Liver (tissue), 8 donors: ENCODE measurements at regions not wholly inside any gene's neighbourhood (a gene's known extent, or its start where the extent isn't known, plus 50 kb on each side); places are given as distances from the start of the nearest gene placed in this dataset.

Experiments used
- DNase-seq: peaks from one replicate; pipeline ENCODE4 v3.0.0-alpha.2; 2017; ENCODE audit warnings: low spot score
- H3K27ac ChIP-seq, 2 donors: one replicate each; pipeline ENCODE4 v1.7.0; 2013; ENCODE audit warnings: inconsistent platforms in 2 of 2, low read length in 2 of 2, control low read depth in 1 of 2, low read depth in 1 of 2, mild to moderate bottlenecking in 1 of 2
- H3K27me3 ChIP-seq, 4 donors: one replicate each; pipeline versions ENCODE4 v1.6.1 to v1.7.0; 2013; ENCODE audit warnings: low read length in 3 of 4, inconsistent platforms in 1 of 4, mild to moderate bottlenecking in 1 of 4, moderate library complexity in 1 of 4; ENCODE audit not compliant: control insufficient read depth in 4 of 4, insufficient read depth in 4 of 4
- H3K36me3 ChIP-seq, 4 donors: one replicate each; pipeline versions ENCODE4 v1.6.1 to v1.7.0; 2013; ENCODE audit warnings: low read length in 3 of 4, mild to moderate bottlenecking in 3 of 4, low read depth in 1 of 4, moderate library complexity in 1 of 4; ENCODE audit not compliant: control insufficient read depth in 4 of 4, insufficient read depth in 3 of 4
- H3K4me1 ChIP-seq, 4 donors: one replicate each; pipeline versions ENCODE4 v1.6.1 to v1.7.0; 2013; ENCODE audit warnings: low read length in 3 of 4, mild to moderate bottlenecking in 3 of 4, moderate library complexity in 1 of 4; ENCODE audit not compliant: control insufficient read depth in 4 of 4, insufficient read depth in 4 of 4
- H3K4me3 ChIP-seq, 3 donors: one replicate each; pipeline versions ENCODE4 v1.6.1 to v1.7.0; 2013; ENCODE audit warnings: low read length in 3 of 3, control low read depth in 1 of 3, low read depth in 1 of 3, mild to moderate bottlenecking in 1 of 3
- H3K9ac ChIP-seq, 2 donors: one replicate each; pipeline ENCODE4 v1.7.0; 2013; ENCODE audit warnings: low read length in 2 of 2, mild to moderate bottlenecking in 2 of 2, moderate library complexity in 2 of 2, control low read depth in 1 of 2, low read depth in 1 of 2
- H3K9me3 ChIP-seq, 4 donors: one replicate each; pipeline versions ENCODE4 v1.6.1 to v1.7.0; 2013; ENCODE audit warnings: low read length in 3 of 4; ENCODE audit not compliant: control insufficient read depth in 4 of 4
- ATF3 ChIP-seq: IDR thresholded peaks from 2 replicates; pipeline ENCODE4 v1.6.1; 2016; ENCODE audit warnings: antibody characterized with exemption
- CTCF ChIP-seq: fragments of 150-350 bp; IDR thresholded peaks from 2 replicates; pipeline ENCODE4 v1.5.1; 2017; ENCODE audit warnings: improper control_type of control experiment, low read depth, low read length; ENCODE audit not compliant: missing input control
- EGR1 ChIP-seq, 2 donors: IDR thresholded peaks; 2 replicates each; pipeline ENCODE4 v1.6.1; 2016 to 2018; ENCODE audit warnings: antibody characterized with exemption in 2 of 2, low read depth in 2 of 2
- FOXA1 ChIP-seq: IDR thresholded peaks from 2 replicates; pipeline ENCODE4 v1.6.1; 2016; ENCODE audit warnings: antibody characterized with exemption
- FOXA2 ChIP-seq: IDR thresholded peaks from 2 replicates; pipeline ENCODE4 v1.6.1; 2016; ENCODE audit warnings: antibody characterized with exemption
- GABPA ChIP-seq, 2 donors: IDR thresholded peaks in 1 of 2; conservative IDR thresholded peaks in 1 of 2; 2 replicates each; pipeline ENCODE4 v1.6.1; 2016; ENCODE audit warnings: antibody characterized with exemption in 2 of 2, mild to moderate bottlenecking in 1 of 2, moderate library complexity in 1 of 2
- HNF4A ChIP-seq, 2 donors: conservative IDR thresholded peaks; 2 replicates each; pipeline ENCODE4 v1.6.1; 2016; ENCODE audit warnings: antibody characterized with exemption in 2 of 2, mild to moderate bottlenecking in 2 of 2
- HNF4G ChIP-seq: IDR thresholded peaks from 2 replicates; pipeline ENCODE4 v1.6.1; 2016; ENCODE audit warnings: antibody characterized with exemption
- JUND ChIP-seq, 2 donors: IDR thresholded peaks; 2 replicates each; pipeline ENCODE4 v1.6.1; 2016; ENCODE audit warnings: antibody characterized with exemption in 2 of 2
- RXRA ChIP-seq, 2 donors: IDR thresholded peaks; 2 replicates each; pipeline ENCODE4 v1.6.1; 2017 to 2018; ENCODE audit warnings: antibody characterized with exemption in 2 of 2, mild to moderate bottlenecking in 1 of 2
- TAF1 ChIP-seq: conservative IDR thresholded peaks from 2 replicates; pipeline ENCODE4 v1.6.1; 2016; ENCODE audit warnings: antibody characterized with exemption, mild to moderate bottlenecking
- YY1 ChIP-seq: IDR thresholded peaks from 2 replicates; pipeline ENCODE4 v1.6.1; 2016; ENCODE audit warnings: antibody characterized with exemption, mild to moderate bottlenecking
- whole genome bisulfite sequencing: extraction: QIAGEN DNeasy Blood & Tissue Kit; methylation state at CpG from one replicate; pipeline ENCODE4 v1.1.7; 2013; 5-methylcytosine and 5-hydroxymethylcytosine counted together
- TF ChIP-seq, protein P1 (sequence below): IDR thresholded peaks from 2 replicates; pipeline ENCODE4 v1.6.1; 2016; ENCODE audit warnings: antibody characterized with exemption
- TF ChIP-seq, protein P2 (sequence below): IDR thresholded peaks from 2 replicates; pipeline ENCODE4 v1.6.1; 2016; ENCODE audit warnings: antibody characterized with exemption
- donor health status: healthy.
- donor health status: healthy.
- donor health status: healthy.
- donor health status: healthy.
- donor health status: healthy.

- H3K4me3 ChIP-seq, result no peak overlapping the region
- TF ChIP-seq YY1 (no peak), TAF1 (no peak), GABPA (IDR thresholded peaks at IDR 0.05 in 1 of 2, conservative IDR thresholded peaks at IDR 0.05 in 1 of 2) (no peak), EGR1 (IDR thresholded peaks at IDR 0.05; ENCODE audit: low read depth in 2 of 2) (no peak), ATF3 (no peak), JUND (IDR thresholded peaks at IDR 0.05) (no peak), FOXA1 (no peak), HNF4G (no peak)
- TF ChIP-seq, protein P1, sequence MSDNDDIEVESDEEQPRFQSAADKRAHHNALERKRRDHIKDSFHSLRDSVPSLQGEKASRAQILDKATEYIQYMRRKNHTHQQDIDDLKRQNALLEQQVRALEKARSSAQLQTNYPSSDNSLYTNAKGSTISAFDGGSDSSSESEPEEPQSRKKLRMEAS, result no peak
- TF ChIP-seq, protein P2, sequence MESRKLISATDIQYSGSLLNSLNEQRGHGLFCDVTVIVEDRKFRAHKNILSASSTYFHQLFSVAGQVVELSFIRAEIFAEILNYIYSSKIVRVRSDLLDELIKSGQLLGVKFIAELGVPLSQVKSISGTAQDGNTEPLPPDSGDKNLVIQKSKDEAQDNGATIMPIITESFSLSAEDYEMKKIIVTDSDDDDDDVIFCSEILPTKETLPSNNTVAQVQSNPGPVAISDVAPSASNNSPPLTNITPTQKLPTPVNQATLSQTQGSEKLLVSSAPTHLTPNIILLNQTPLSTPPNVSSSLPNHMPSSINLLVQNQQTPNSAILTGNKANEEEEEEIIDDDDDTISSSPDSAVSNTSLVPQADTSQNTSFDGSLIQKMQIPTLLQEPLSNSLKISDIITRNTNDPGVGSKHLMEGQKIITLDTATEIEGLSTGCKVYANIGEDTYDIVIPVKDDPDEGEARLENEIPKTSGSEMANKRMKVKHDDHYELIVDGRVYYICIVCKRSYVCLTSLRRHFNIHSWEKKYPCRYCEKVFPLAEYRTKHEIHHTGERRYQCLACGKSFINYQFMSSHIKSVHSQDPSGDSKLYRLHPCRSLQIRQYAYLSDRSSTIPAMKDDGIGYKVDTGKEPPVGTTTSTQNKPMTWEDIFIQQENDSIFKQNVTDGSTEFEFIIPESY, result no peak
- WGBS, result 81% methylated on average over 7 of the region's 7 CpGs
- no peaks in the 10 kb centered on the region for H3K36me3 ChIP-seq
- no peak overlapping the region for H3K27ac ChIP-seq
- no peak for DNase-seq
- no peaks in the 10 kb centered on the region for H3K27me3 ChIP-seq
- peaks cover 0 to 5% (median 1%) of the 10 kb centered on the region in 4 donors for H3K4me1 ChIP-seq
- H3K9me3 ChIP-seq, result no peaks in the 10 kb centered on the region
- no peak overlapping the region for H3K9ac ChIP-seq
Measured at GRCh38 chr9:78443946-78444345, 147.0 kb downstream of the PSAT1 start.

DNA sequence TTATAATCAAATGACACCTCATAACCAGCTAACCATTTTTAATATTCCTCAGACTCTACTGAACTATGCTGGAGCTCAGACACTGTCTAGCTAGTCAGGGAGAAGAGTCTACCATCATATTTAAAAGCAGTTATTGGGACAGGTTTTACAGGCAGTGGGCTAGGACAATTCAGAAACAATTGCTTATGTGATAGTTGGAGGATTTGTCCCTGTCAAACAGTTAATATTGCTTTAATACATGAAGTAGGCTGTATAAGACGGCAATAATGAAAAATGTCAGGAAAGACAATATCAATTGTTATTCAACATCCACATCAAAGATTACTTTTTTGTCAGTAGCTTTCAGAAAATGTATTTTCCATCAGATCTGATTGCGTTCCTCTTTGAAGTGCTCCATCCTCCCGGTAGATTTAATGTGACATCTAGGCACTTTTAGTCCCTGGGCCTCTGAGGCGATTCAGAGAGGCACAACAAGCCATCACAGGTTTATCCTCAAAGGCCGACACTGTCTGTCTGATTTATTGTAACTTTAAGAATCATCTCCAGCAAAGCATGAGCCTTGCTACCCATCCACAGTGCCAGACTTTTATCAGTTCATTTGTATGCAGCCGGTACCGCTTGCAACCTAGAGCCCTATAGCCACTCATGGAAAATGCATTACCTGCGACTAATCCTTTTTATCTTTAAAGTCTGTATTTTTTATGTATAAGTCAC is 152.2 kb downstream of the PSAT1 start:
- TF ChIP-seq RXRA (IDR thresholded peaks at IDR 0.05) (no peak), EGR1 (IDR thresholded peaks at IDR 0.05; ENCODE audit: low read depth in 2 of 2) (no peak), CTCF (no peak), FOXA2 (no peak), GABPA (IDR thresholded peaks at IDR 0.05 in 1 of 2, conservative IDR thresholded peaks at IDR 0.05 in 1 of 2) (no peak), TAF1 (no peak), ATF3 (no peak)
- no peaks in the 10 kb centered on the region for H3K36me3 ChIP-seq
- 92% methylated on average over 8 of the region's 8 CpGs for WGBS
- no peaks in the 10 kb centered on the region for H3K9me3 ChIP-seq
- H3K4me3 ChIP-seq, result no peak overlapping the region
- no peak overlapping the region for H3K9ac ChIP-seq
- no peak overlapping the region for H3K27ac ChIP-seq
- DNase-seq, result no peak
- no peaks in the 10 kb centered on the region for H3K27me3 ChIP-seq
- H3K4me1 ChIP-seq, result peaks cover 0 to 3% (median 0%) of the 10 kb centered on the region in 4 donors

DNA sequence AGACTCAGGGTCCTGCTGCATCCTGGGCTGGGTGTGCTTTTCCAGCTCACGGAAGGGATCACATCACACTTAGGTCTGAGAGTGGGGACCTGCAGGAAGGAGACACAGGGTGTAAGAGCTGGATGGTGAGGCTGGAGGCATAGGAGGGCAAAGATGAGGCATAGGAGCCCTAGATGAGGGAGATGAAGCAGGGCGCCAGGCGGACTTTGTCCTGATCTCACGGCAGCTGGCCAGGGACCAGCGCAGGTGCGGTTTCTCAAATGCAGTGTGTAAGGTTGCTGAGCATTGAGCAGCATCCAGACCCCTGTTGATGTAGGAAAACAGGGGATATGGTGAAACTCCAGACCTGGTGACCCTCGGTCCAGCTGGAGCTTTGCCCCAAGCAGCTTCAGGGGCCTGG is 156.5 kb downstream of the PSAT1 start:
- no peak overlapping the region for H3K4me3 ChIP-seq
- H3K27ac ChIP-seq, result no peak overlapping the region
- peaks cover 0 to 3% (median 0%) of the 10 kb centered on the region in 4 donors for H3K4me1 ChIP-seq
- no peaks in the 10 kb centered on the region for H3K36me3 ChIP-seq
- 49% methylated on average over 7 of the region's 7 CpGs for WGBS
- no peaks in the 10 kb centered on the region for H3K27me3 ChIP-seq
- DNase-seq, result no peak
- peak in 1 of 2 donors; percentile 26 for TF ChIP-seq HNF4A (conservative IDR thresholded peaks at IDR 0.05)
- TF ChIP-seq HNF4G, result no peak
- H3K9ac ChIP-seq, result no peak overlapping the region
- H3K9me3 ChIP-seq, result no peaks in the 10 kb centered on the region
